Liver (tissue), 8 donors: ENCODE measurements at regions not wholly inside any gene's neighbourhood (a gene's known extent, or its start where the extent isn't known, plus 50 kb on each side); places are given as distances from the start of the nearest gene placed in this dataset.

Source experiments
- DNase-seq: peaks from one replicate; pipeline ENCODE4 v3.0.0-alpha.2; 2017; ENCODE audit warnings: low spot score
- H3K27ac ChIP-seq, 2 donors: one replicate each; pipeline ENCODE4 v1.7.0; 2013; ENCODE audit warnings: inconsistent platforms in 2 of 2, low read length in 2 of 2, control low read depth in 1 of 2, low read depth in 1 of 2, mild to moderate bottlenecking in 1 of 2
- H3K27me3 ChIP-seq, 4 donors: one replicate each; pipeline versions ENCODE4 v1.6.1 to v1.7.0; 2013; ENCODE audit warnings: low read length in 3 of 4, inconsistent platforms in 1 of 4, mild to moderate bottlenecking in 1 of 4, moderate library complexity in 1 of 4; ENCODE audit not compliant: control insufficient read depth in 4 of 4, insufficient read depth in 4 of 4
- H3K36me3 ChIP-seq, 4 donors: one replicate each; pipeline versions ENCODE4 v1.6.1 to v1.7.0; 2013; ENCODE audit warnings: low read length in 3 of 4, mild to moderate bottlenecking in 3 of 4, low read depth in 1 of 4, moderate library complexity in 1 of 4; ENCODE audit not compliant: control insufficient read depth in 4 of 4, insufficient read depth in 3 of 4
- H3K4me1 ChIP-seq, 4 donors: one replicate each; pipeline versions ENCODE4 v1.6.1 to v1.7.0; 2013; ENCODE audit warnings: low read length in 3 of 4, mild to moderate bottlenecking in 3 of 4, moderate library complexity in 1 of 4; ENCODE audit not compliant: control insufficient read depth in 4 of 4, insufficient read depth in 4 of 4
- H3K4me3 ChIP-seq, 3 donors: one replicate each; pipeline versions ENCODE4 v1.6.1 to v1.7.0; 2013; ENCODE audit warnings: low read length in 3 of 3, control low read depth in 1 of 3, low read depth in 1 of 3, mild to moderate bottlenecking in 1 of 3
- H3K9ac ChIP-seq, 2 donors: one replicate each; pipeline ENCODE4 v1.7.0; 2013; ENCODE audit warnings: low read length in 2 of 2, mild to moderate bottlenecking in 2 of 2, moderate library complexity in 2 of 2, control low read depth in 1 of 2, low read depth in 1 of 2
- H3K9me3 ChIP-seq, 4 donors: one replicate each; pipeline versions ENCODE4 v1.6.1 to v1.7.0; 2013; ENCODE audit warnings: low read length in 3 of 4; ENCODE audit not compliant: control insufficient read depth in 4 of 4
- ATF3 ChIP-seq: IDR thresholded peaks from 2 replicates; pipeline ENCODE4 v1.6.1; 2016; ENCODE audit warnings: antibody characterized with exemption
- CTCF ChIP-seq: fragments of 150-350 bp; IDR thresholded peaks from 2 replicates; pipeline ENCODE4 v1.5.1; 2017; ENCODE audit warnings: improper control_type of control experiment, low read depth, low read length; ENCODE audit not compliant: missing input control
- EGR1 ChIP-seq, 2 donors: IDR thresholded peaks; 2 replicates each; pipeline ENCODE4 v1.6.1; 2016 to 2018; ENCODE audit warnings: antibody characterized with exemption in 2 of 2, low read depth in 2 of 2
- FOXA1 ChIP-seq: IDR thresholded peaks from 2 replicates; pipeline ENCODE4 v1.6.1; 2016; ENCODE audit warnings: antibody characterized with exemption
- FOXA2 ChIP-seq: IDR thresholded peaks from 2 replicates; pipeline ENCODE4 v1.6.1; 2016; ENCODE audit warnings: antibody characterized with exemption
- GABPA ChIP-seq, 2 donors: IDR thresholded peaks in 1 of 2; conservative IDR thresholded peaks in 1 of 2; 2 replicates each; pipeline ENCODE4 v1.6.1; 2016; ENCODE audit warnings: antibody characterized with exemption in 2 of 2, mild to moderate bottlenecking in 1 of 2, moderate library complexity in 1 of 2
- HNF4A ChIP-seq, 2 donors: conservative IDR thresholded peaks; 2 replicates each; pipeline ENCODE4 v1.6.1; 2016; ENCODE audit warnings: antibody characterized with exemption in 2 of 2, mild to moderate bottlenecking in 2 of 2
- HNF4G ChIP-seq: IDR thresholded peaks from 2 replicates; pipeline ENCODE4 v1.6.1; 2016; ENCODE audit warnings: antibody characterized with exemption
- JUND ChIP-seq, 2 donors: IDR thresholded peaks; 2 replicates each; pipeline ENCODE4 v1.6.1; 2016; ENCODE audit warnings: antibody characterized with exemption in 2 of 2
- NR2F2 ChIP-seq: IDR thresholded peaks from 2 replicates; pipeline ENCODE4 v1.6.1; 2016; ENCODE audit warnings: antibody characterized with exemption
- RAD21 ChIP-seq, 2 donors: IDR thresholded peaks; 2 replicates each; pipeline ENCODE4 v1.6.1; 2016; ENCODE audit warnings: antibody characterized with exemption in 2 of 2, mild to moderate bottlenecking in 2 of 2
- RXRA ChIP-seq, 2 donors: IDR thresholded peaks; 2 replicates each; pipeline ENCODE4 v1.6.1; 2017 to 2018; ENCODE audit warnings: antibody characterized with exemption in 2 of 2, mild to moderate bottlenecking in 1 of 2
- SP1 ChIP-seq: IDR thresholded peaks from 2 replicates; pipeline ENCODE4 v1.6.1; 2018; ENCODE audit warnings: antibody characterized with exemption, mild to moderate bottlenecking
- TAF1 ChIP-seq: conservative IDR thresholded peaks from 2 replicates; pipeline ENCODE4 v1.6.1; 2016; ENCODE audit warnings: antibody characterized with exemption, mild to moderate bottlenecking
- YY1 ChIP-seq: IDR thresholded peaks from 2 replicates; pipeline ENCODE4 v1.6.1; 2016; ENCODE audit warnings: antibody characterized with exemption, mild to moderate bottlenecking
- WGBS: extraction: QIAGEN DNeasy Blood & Tissue Kit; methylation state at CpG from one replicate; pipeline ENCODE4 v1.1.7; 2013; 5-methylcytosine and 5-hydroxymethylcytosine counted together
- TF ChIP-seq, protein P1 (sequence below): IDR thresholded peaks from 2 replicates; pipeline ENCODE4 v1.6.1; 2016; ENCODE audit warnings: antibody characterized with exemption
- TF ChIP-seq, protein P2 (sequence below): IDR thresholded peaks from 2 replicates; pipeline ENCODE4 v1.6.1; 2016; ENCODE audit warnings: antibody characterized with exemption, mild to moderate bottlenecking
- donor health status: healthy.
- donor health status: healthy.
- donor health status: healthy.
- donor health status: healthy.
- donor health status: healthy.

- Histone ChIP-seq H3K4me3 (no peak overlapping the region), H3K9ac (no peak overlapping the region), H3K36me3 (no peaks in the 10 kb centered on the region), H3K27me3 (peaks cover 0 to 3% (median 1%) of the 10 kb centered on the region in 4 donors), H3K4me1 (peaks cover 0 to 9% (median 6%) of the 10 kb centered on the region in 4 donors), H3K27ac (no peak overlapping the region), H3K9me3 (no peaks in the 10 kb centered on the region)
- DNase-seq = no peak
- TF ChIP-seq, protein P1, sequence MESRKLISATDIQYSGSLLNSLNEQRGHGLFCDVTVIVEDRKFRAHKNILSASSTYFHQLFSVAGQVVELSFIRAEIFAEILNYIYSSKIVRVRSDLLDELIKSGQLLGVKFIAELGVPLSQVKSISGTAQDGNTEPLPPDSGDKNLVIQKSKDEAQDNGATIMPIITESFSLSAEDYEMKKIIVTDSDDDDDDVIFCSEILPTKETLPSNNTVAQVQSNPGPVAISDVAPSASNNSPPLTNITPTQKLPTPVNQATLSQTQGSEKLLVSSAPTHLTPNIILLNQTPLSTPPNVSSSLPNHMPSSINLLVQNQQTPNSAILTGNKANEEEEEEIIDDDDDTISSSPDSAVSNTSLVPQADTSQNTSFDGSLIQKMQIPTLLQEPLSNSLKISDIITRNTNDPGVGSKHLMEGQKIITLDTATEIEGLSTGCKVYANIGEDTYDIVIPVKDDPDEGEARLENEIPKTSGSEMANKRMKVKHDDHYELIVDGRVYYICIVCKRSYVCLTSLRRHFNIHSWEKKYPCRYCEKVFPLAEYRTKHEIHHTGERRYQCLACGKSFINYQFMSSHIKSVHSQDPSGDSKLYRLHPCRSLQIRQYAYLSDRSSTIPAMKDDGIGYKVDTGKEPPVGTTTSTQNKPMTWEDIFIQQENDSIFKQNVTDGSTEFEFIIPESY = no peak
- TF ChIP-seq HNF4G (no peak), HNF4A (conservative IDR thresholded peaks at IDR 0.05) (no peak), FOXA2 (no peak), JUND (IDR thresholded peaks at IDR 0.05) (no peak), CTCF (no peak), EGR1 (IDR thresholded peaks at IDR 0.05; ENCODE audit: low read depth in 2 of 2) (no peak), SP1 (no peak), NR2F2 (no peak), TAF1 (no peak), GABPA (IDR thresholded peaks at IDR 0.05 in 1 of 2, conservative IDR thresholded peaks at IDR 0.05 in 1 of 2) (no peak), FOXA1 (no peak), RXRA (IDR thresholded peaks at IDR 0.05) (no peak)
- WGBS = 54% methylated on average over 6 of the region's 6 CpGs
These were observed 56.0 kb upstream of the CHRNA7 start for GRCh38 chr15:31974154-31974794.

GRCh38 chr15:31974855-31975829 is 55.2 kb upstream of the CHRNA7 start:
- Histone ChIP-seq H3K9me3 (no peaks in the 10 kb centered on the region), H3K4me1 (peaks cover 0 to 9% (median 6%) of the 10 kb centered on the region in 4 donors), H3K36me3 (no peaks in the 10 kb centered on the region), H3K9ac (no peak overlapping the region), H3K27me3 (peaks cover 0 to 3% (median 1%) of the 10 kb centered on the region in 4 donors), H3K27ac (no peak overlapping the region), H3K4me3 (no peak overlapping the region)
- TF ChIP-seq, protein P2, sequence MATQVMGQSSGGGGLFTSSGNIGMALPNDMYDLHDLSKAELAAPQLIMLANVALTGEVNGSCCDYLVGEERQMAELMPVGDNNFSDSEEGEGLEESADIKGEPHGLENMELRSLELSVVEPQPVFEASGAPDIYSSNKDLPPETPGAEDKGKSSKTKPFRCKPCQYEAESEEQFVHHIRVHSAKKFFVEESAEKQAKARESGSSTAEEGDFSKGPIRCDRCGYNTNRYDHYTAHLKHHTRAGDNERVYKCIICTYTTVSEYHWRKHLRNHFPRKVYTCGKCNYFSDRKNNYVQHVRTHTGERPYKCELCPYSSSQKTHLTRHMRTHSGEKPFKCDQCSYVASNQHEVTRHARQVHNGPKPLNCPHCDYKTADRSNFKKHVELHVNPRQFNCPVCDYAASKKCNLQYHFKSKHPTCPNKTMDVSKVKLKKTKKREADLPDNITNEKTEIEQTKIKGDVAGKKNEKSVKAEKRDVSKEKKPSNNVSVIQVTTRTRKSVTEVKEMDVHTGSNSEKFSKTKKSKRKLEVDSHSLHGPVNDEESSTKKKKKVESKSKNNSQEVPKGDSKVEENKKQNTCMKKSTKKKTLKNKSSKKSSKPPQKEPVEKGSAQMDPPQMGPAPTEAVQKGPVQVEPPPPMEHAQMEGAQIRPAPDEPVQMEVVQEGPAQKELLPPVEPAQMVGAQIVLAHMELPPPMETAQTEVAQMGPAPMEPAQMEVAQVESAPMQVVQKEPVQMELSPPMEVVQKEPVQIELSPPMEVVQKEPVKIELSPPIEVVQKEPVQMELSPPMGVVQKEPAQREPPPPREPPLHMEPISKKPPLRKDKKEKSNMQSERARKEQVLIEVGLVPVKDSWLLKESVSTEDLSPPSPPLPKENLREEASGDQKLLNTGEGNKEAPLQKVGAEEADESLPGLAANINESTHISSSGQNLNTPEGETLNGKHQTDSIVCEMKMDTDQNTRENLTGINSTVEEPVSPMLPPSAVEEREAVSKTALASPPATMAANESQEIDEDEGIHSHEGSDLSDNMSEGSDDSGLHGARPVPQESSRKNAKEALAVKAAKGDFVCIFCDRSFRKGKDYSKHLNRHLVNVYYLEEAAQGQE = no peak
- TF ChIP-seq ATF3 (no peak), YY1 (no peak), HNF4G (no peak), GABPA (IDR thresholded peaks at IDR 0.05 in 1 of 2, conservative IDR thresholded peaks at IDR 0.05 in 1 of 2) (no peak), FOXA2 (no peak), SP1 (no peak), RXRA (IDR thresholded peaks at IDR 0.05) (no peak), CTCF (peak; percentile 42), TAF1 (no peak), EGR1 (IDR thresholded peaks at IDR 0.05; ENCODE audit: low read depth in 2 of 2) (no peak), RAD21 (IDR thresholded peaks at IDR 0.05) (peak; percentile 68 to 71)
- WGBS = 13% methylated on average over 36 of the region's 36 CpGs
- no peak for DNase-seq
